IMR-90 (cell line): ENCODE measurements at regions not wholly inside any gene's neighbourhood (a gene's known extent, or its start where the extent isn't known, plus 50 kb on each side); places are given as distances from the start of the nearest gene placed in this dataset.

Source experiments
- ATAC-seq: fragments of 200-7000 bp; cut with Tn5 transposase; 2 replicates; pipeline ENCODE4 v1.9.1; 2020; ENCODE audit warnings: low read depth, mild to moderate bottlenecking, moderate library complexity
- BruUV-seq: library from RNA; stranded (reverse); fragments of 400-500 nt; replicated peaks from 2 replicates; lab custom pipeline; 2021; lab: Mats Ljungman, UMichigan
- CTCF ChIA-PET: fragments of 300-600 bp; formaldehyde crosslinking; extraction: SDS; loops from one replicate; lab custom pipeline; 2021; ENCODE audit warnings: antibody characterized with exemption; lab: Yijun Ruan, JAX
- POLR2A ChIA-PET: fragments of 300-600 bp; sonication (Branson Sonifier 250); formaldehyde crosslinking; loops from one replicate; lab custom pipeline; 2022; ENCODE audit warnings: antibody characterized with exemption; ENCODE audit not compliant: unreplicated experiment; lab: Charles Lee
- DNase-seq: peaks from one replicate; pipeline ENCODE4 v3.0.0; 2013
- H2AFZ ChIP-seq: replicated peaks from 2 replicates; pipeline ENCODE3; 2013; ENCODE audit warnings: low read length, mild to moderate bottlenecking; ENCODE audit not compliant: poor library complexity
- H2AK5ac ChIP-seq: 2 replicates; pipeline ENCODE4 v1.6.1; 2013; ENCODE audit warnings: low read depth, low read length, inconsistent platforms
- H2AK9ac ChIP-seq: replicated peaks from 2 replicates; pipeline ENCODE3; 2013; ENCODE audit warnings: mild to moderate bottlenecking, low read depth, low read length, moderate library complexity; ENCODE audit not compliant: poor library complexity
- H2BK120ac ChIP-seq: 2 replicates; pipeline ENCODE4 v1.6.1; 2013; ENCODE audit warnings: low read depth, low read length, inconsistent platforms
- H2BK15ac ChIP-seq: 3 replicates; pipeline ENCODE4 v1.6.1; 2013; ENCODE audit warnings: low read depth, low read length, inconsistent platforms
- H2BK20ac ChIP-seq: 2 replicates; pipeline ENCODE4 v1.6.1; 2013; ENCODE audit warnings: low read depth, mild to moderate bottlenecking, inconsistent platforms, low read length, moderate library complexity
- H2BK5ac ChIP-seq: 2 replicates; pipeline ENCODE4 v1.6.1; 2013; ENCODE audit warnings: mild to moderate bottlenecking, low read depth, low read length, inconsistent platforms; ENCODE audit not compliant: poor library complexity, severe bottlenecking
- H3K14ac ChIP-seq: replicated peaks from 2 replicates; pipeline ENCODE4 v1.6.1; 2013; ENCODE audit warnings: low read depth, low read length, inconsistent platforms
- H3K18ac ChIP-seq: 2 replicates; pipeline ENCODE4 v1.6.1; 2013; ENCODE audit warnings: low read depth, low read length, control low read depth
- H3K23ac ChIP-seq: 2 replicates; pipeline ENCODE4 v1.6.1; 2013; ENCODE audit warnings: low read depth, low read length, inconsistent platforms
- H3K27ac ChIP-seq: 2 replicates; pipeline ENCODE4 v1.5.1; 2013; ENCODE audit warnings: mild to moderate bottlenecking, control low read depth, low read length; ENCODE audit not compliant: insufficient read depth
- H3K27me3 ChIP-seq: 2 replicates; pipeline ENCODE4 v1.6.1; 2013; ENCODE audit warnings: low read length; ENCODE audit not compliant: control insufficient read depth, insufficient read depth
- H3K36me3 ChIP-seq: 2 replicates; pipeline ENCODE4 v1.6.1; 2013; ENCODE audit warnings: low read length, mixed read lengths; ENCODE audit not compliant: control insufficient read depth, insufficient read depth
- H3K4ac ChIP-seq: 2 replicates; pipeline ENCODE4 v1.6.1; 2013; ENCODE audit warnings: low read depth, low read length, inconsistent platforms
- H3K4me1 ChIP-seq: 2 replicates; pipeline ENCODE4 v1.6.1; 2013; ENCODE audit warnings: low read length, mixed read lengths; ENCODE audit not compliant: control insufficient read depth, insufficient read depth
- H3K4me2 ChIP-seq: 2 replicates; pipeline ENCODE4 v1.6.1; 2013; ENCODE audit warnings: low read depth, mild to moderate bottlenecking, control low read depth, low read length, moderate library complexity
- H3K4me3 ChIP-seq: 2 replicates; pipeline ENCODE4 v1.5.1; 2013; ENCODE audit warnings: low read depth, mild to moderate bottlenecking, control low read depth, low read length, moderate library complexity; ENCODE audit not compliant: insufficient read depth
- H3K56ac ChIP-seq: 2 replicates; pipeline ENCODE4 v1.6.1; 2013; ENCODE audit warnings: low read length, inconsistent platforms; ENCODE audit not compliant: insufficient read depth; ENCODE audit errors: extremely low read depth
- H3K79me1 ChIP-seq, 2 experiments: 2 replicates each; pipeline ENCODE4 v1.6.1; 2013; ENCODE audit warnings: low read length in 2 of 2, inconsistent platforms in 1 of 2, low read depth in 1 of 2
- H3K9ac ChIP-seq: 2 replicates; pipeline ENCODE4 v1.6.1; 2013; ENCODE audit warnings: low read depth, low read length, control low read depth
- H3K9me1 ChIP-seq: 2 replicates; pipeline ENCODE4 v1.6.1; 2013; ENCODE audit warnings: low read length, inconsistent platforms; ENCODE audit not compliant: insufficient read depth
- H3K9me3 ChIP-seq: 2 replicates; pipeline ENCODE4 v1.6.1; 2013; ENCODE audit warnings: low read length; ENCODE audit not compliant: control insufficient read depth, insufficient read depth
- H4K20me1 ChIP-seq: 2 replicates; pipeline ENCODE4 v1.6.1; 2013; ENCODE audit warnings: low read length, inconsistent platforms; ENCODE audit not compliant: insufficient read depth
- H4K5ac ChIP-seq: 2 replicates; pipeline ENCODE4 v1.6.1; 2013; ENCODE audit warnings: mild to moderate bottlenecking, low read depth, low read length, control low read depth
- H4K8ac ChIP-seq, 2 experiments: 2 replicates each; pipeline ENCODE4 v1.6.1; 2013; ENCODE audit warnings: low read depth in 2 of 2, low read length in 2 of 2, control low read depth in 1 of 2, inconsistent platforms in 1 of 2
- H4K91ac ChIP-seq: 2 replicates; pipeline ENCODE4 v1.6.1; 2013; ENCODE audit warnings: low read depth, low read length, inconsistent platforms; ENCODE audit not compliant: insufficient read depth
- FOS ChIP-seq: fragments of 150-350 bp; IDR thresholded peaks from 2 replicates; pipeline ENCODE4 v1.6.1; 2016; ENCODE audit warnings: low read depth, low read length
- WGBS, 2 experiments: methylation state at CpG; one replicate each; pipeline versions ENCODE4 v1.1.5 to v1.1.7; 2013; ENCODE audit warnings: missing lambda C conversion rate in 2 of 2; ENCODE audit not compliant: insufficient read length in 1 of 2; ENCODE audit errors: extremely low coverage in 2 of 2; 5-methylcytosine and 5-hydroxymethylcytosine counted together
- dilution Hi-C: fragments of 300-500 bp; cut with HindIII; formaldehyde crosslinking; loops from one replicate; pipeline ENCODE4 v1.14.3; 2018; ENCODE audit warnings: low sequenced_read_pairs; ENCODE audit not compliant: unreplicated experiment
- in situ Hi-C: fragments of 300-500 bp; cut with MboI; formaldehyde crosslinking; loops from 3 replicates; pipeline ENCODE4 v1.14.3; 2019; ENCODE audit warnings: low sequenced_read_pairs, inconsistent platforms, mixed read lengths
- intact Hi-C: fragments of 100-400 bp; cut with micrococcal nuclease; formaldehyde crosslinking; loops from 2 replicates; pipeline ENCODE4 v1.10.0; 2022

GRCh38 chr12:88952562-88952942 lies 372.3 kb upstream of the KITLG start:
- Histone ChIP-seq H3K14ac (no peak overlapping the region), H3K4me3 (no peak overlapping the region), H2AK5ac (no peak overlapping the region), H3K18ac (no peak overlapping the region), H2BK5ac (no peak overlapping the region), H4K8ac (no peak overlapping the region), H3K4ac (no peak overlapping the region), H3K9me1 (no peaks in the 10 kb centered on the region), H3K27me3 (no peaks in the 10 kb centered on the region), H2AK9ac (no peak overlapping the region), H3K9ac (no peak overlapping the region), H3K9me3 (no peaks in the 10 kb centered on the region), H2AFZ (no peak overlapping the region), H3K4me1 (no peaks in the 10 kb centered on the region; the same call in 1 of the 2 replicates), H4K20me1 (no peaks in the 10 kb centered on the region), H3K27ac (no peak overlapping the region), H3K4me2 (no peak overlapping the region), H3K56ac (no peak overlapping the region), H3K36me3 (no peaks in the 10 kb centered on the region), H2BK120ac (no peak overlapping the region), H4K5ac (no peak overlapping the region), H2BK20ac (no peak overlapping the region), H4K91ac (no peak overlapping the region), H3K79me1 (no peaks in the 10 kb centered on the region), H2BK15ac (no peak overlapping the region; the same call in 2 of the 3 replicates), H3K23ac (no peak overlapping the region)
- POLR2A ChIA-PET: interaction anchor here (0.6 kb wide), 1 partner anchor 14 kb away, joined by 3 read pairs; no protein-coding TSS in a partner anchor
- TF ChIP-seq FOS: no peak
- dilution Hi-C loops: no loop called here
- WGBS, 2 experiments: no CpG with 5 or more reads among the region's 1 CpG
- ATAC-seq (peak; percentile 76), DNase-seq (peak; percentile 81)
- CTCF ChIA-PET: interaction anchor here (1.0 kb wide), 1 partner anchor 10 kb away, joined by 3 read pairs; no protein-coding TSS in a partner anchor
- in situ Hi-C loops: no loop called here
- intact Hi-C loops: no loop called here
- no TSS peak for BruUV-seq
